ENCODE measurements at regions not wholly inside any gene's neighbourhood (a gene's known extent, or its start where the extent isn't known, plus 50 kb on each side); places are given as distances from the start of the nearest gene placed in this dataset.

DNA sequence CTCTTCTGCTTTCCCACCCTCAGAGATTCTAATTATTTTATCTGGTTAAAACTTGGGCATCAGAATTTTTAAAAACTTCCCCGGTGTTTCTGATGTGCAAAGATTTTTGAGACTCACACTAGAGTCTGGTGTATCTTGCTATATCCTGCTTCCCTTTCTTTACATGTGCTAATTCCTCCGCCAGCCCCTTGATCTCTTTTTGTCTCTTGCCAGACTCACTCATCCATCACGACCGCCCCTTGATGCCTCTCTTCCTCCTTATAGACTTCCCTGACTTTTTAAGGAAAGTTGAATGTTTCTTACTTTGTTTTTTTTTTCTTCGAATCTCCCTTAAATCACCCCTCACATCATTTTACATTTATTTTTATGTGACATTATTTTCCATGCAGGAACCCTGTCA is 274.9 kb upstream of the PITX2 start:
- TF ChIP-seq CTCF (conservative IDR thresholded peaks at IDR 0.05; ENCODE audit: low read depth, low read length) (no peak), MAFK (IDR thresholded peaks at IDR 0.05; ENCODE audit: low read depth, low read length) (no peak), NFE2L2 (IDR thresholded peaks at IDR 0.05; ENCODE audit: low read depth, low read length) (no peak)

Data from IMR-90 (cell line).